Non-pigmented ciliary epithelial cell (primary cell): ENCODE measurements at regions not wholly inside any gene's neighbourhood (a gene's known extent, or its start where the extent isn't known, plus 50 kb on each side); places are given as distances from the start of the nearest gene placed in this dataset.
"Not testable (repeated sequence)": the region's sequence is repeated elsewhere in the genome, so short reads cannot be mapped to it uniquely, and the experiment has no call there.

Source experiments
- DNase-seq: peaks from one replicate; pipeline ENCODE4 v3.0.0-alpha.2; 2010; ENCODE audit warnings: low read depth

- DNase-seq: no peak
Measured at GRCh38 chr4:159410076-159410777, 307.3 kb downstream of the RAPGEF2 start.

GRCh38 chr4:159410891-159411290, 308.0 kb downstream of the RAPGEF2 start:
- DNase-seq: no peak

DNA sequence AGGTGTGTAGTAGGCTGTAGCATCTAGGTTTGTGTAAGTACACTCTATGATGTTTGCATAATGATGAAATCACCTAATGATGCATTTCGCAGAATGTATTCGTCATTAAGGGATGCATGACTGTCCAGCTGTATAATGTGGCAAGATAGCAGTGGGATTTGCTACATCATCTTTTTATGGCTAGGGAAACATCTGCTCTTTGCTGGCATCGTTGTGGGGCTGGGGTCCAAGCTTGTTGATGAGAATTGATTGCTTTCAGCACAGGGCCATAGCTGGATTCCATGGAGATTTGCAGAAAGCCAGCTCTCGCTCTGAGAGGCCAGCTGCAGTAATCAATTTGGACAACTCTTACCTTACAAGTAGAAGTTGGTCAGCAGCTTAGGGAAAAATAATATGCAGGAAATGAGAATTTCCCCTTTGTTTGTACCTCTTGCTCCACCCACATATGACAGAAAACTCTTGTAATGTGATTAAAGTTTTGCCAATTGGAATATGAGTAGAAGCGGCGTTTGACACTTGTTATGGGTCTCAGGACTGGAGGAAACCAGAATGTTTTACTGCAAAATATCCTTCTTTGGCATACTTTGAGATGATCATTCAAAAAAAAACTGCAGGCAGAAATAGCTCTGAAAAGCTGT, 310.5 kb downstream of the RAPGEF2 start:
- no peak for DNase-seq

GRCh38 chr4:159414305-159414704, 311.4 kb downstream of the RAPGEF2 start:
- DNase-seq: no peak

GRCh38 chr4:159416073-159416472, 313.2 kb downstream of the RAPGEF2 start:
- DNase-seq: no peak

GRCh38 chr4:159416996-159417395, 314.1 kb downstream of the RAPGEF2 start:
- DNase-seq: no peak

DNA sequence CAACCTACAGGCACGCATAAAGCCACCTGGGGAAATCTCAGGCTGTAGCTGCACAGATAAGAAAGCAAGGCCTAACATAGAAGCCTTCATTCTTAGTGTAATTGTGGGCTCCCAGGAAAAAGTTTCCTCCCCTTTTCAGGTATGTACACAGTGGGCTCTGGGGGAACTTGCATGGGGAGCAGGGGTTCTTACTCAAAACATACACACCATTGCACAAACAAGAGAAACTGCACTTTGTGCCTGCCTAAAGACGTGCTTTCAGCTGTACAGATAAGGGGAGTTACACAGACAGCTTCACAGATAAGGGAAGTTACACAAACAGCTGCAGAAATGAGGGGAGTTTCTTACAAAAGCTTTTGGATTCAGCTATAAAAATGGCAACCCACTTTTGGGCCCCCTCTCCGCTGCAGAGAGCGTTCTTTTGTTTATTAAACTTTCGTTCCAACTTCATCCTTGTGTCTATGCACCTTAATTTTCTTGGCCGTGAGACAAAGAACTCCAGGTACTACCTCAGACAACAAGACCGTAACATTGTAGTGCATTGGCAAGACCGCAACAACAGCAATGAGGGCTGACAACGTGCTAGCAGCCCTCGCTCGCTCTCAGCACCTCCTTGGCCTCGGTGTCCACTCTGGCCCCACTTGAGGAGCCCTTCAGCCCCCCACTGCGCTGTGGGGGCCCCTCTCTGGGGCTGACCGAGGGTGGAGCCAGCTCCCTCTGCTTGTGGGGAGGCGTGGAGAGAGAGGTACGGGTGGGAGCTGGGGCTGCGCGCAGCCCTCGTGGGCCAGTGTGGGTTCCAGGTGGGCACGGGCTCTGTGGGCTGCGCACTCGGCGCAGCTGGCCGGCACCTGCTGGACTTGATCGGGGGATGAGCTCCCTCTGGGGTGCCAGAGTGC, 317.5 kb downstream of the RAPGEF2 start:
- DNase-seq: no peak

DNA sequence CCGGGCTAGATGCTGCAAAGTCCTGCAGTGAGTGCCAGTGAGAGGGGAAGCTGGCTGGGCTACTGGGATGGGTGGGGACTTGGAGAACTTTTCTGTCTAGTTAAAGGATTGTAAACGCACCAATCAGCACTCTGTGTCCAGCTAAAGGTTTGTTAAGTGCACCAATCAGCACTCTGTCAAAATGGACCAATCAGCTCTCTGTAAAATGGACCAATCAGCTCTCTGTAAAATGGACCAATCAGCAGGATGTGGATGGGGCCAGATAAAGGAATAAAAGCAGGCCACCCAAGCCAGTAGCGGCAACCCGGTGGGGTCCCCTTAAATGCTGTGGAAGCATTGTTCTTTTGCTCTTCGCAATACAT, 318.2 kb downstream of the RAPGEF2 start:
- not testable (repeated sequence) for DNase-seq

GRCh38 chr4:159422019-159422418, 319.1 kb downstream of the RAPGEF2 start:
- no peak for DNase-seq

DNA sequence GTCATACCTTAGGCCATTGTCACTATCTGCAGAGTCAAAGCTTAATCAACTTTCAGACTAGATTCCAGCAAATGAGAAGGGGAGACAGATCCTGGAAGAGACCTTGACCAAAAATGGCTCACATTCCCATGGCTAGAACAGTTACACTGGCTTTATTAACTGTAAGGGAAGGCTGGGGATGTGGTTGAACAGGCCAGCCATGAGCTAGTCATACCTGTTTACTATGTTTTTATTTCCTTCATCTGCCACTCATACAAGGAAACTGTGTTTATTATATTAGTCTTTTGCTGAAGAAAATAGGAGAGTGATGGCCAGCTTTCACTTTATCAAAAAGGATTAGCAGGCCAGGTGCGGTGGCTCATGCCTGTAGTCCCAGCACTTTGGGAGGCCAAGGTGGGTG, 319.7 kb downstream of the RAPGEF2 start:
- DNase-seq: no peak

DNA sequence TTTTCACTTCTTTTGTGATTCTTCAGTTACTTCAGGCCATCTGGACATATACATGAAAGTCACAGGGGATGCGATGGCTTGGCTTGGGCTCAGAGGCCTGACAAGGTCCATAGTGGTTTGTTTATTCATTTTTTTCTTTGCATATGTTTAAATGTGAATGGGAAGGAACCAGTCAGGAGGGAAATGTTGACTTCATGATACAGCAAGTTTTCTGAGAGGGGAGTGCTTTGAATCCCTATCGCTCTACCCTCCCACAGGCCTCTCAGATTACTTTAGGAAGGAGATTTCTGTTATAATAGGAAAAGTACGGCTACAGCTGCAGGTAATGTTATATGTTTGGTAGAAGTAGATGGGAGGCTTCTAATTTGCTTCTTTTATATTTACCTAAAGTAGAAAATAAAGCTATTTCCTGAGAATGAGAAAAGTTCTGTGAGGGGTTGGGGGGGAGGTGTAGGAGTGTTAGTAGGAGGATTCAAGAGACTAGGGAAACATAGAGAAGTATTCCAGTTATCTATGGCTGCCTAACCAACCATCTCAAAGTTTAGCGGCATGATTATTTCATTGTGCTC, 322.9 kb downstream of the RAPGEF2 start:
- DNase-seq: no peak

GRCh38 chr4:159428293-159428692, 325.4 kb downstream of the RAPGEF2 start:
- no peak for DNase-seq

GRCh38 chr4:159428975-159429692, 326.3 kb downstream of the RAPGEF2 start:
- DNase-seq: no peak

GRCh38 chr4:159429693-159430035, 326.8 kb downstream of the RAPGEF2 start:
- no peak for DNase-seq

DNA sequence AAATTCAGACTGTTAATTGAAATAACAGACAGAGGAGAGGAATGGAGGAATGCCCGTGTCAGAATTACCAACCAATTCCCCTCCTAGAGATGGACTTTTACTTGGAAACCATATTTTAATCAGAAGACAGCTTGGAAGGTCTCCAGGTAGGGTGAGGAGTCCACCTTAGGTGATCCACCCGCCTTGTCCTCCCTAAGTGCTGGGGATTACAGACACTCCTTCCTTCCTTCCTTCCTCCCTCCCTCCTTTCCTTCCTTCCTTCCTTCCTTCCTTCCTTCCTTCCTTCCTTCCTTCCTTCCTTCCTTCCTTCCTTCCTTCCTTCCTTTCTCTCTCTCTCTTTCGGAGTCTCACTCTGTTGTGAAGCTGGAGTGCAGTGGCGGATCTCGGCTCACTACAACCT, 328.0 kb downstream of the RAPGEF2 start:
- DNase-seq: no peak

GRCh38 chr4:159432436-159432835, 329.6 kb downstream of the RAPGEF2 start:
- no peak for DNase-seq

GRCh38 chr4:159433337-159433736, 330.5 kb downstream of the RAPGEF2 start:
- no peak for DNase-seq

DNA sequence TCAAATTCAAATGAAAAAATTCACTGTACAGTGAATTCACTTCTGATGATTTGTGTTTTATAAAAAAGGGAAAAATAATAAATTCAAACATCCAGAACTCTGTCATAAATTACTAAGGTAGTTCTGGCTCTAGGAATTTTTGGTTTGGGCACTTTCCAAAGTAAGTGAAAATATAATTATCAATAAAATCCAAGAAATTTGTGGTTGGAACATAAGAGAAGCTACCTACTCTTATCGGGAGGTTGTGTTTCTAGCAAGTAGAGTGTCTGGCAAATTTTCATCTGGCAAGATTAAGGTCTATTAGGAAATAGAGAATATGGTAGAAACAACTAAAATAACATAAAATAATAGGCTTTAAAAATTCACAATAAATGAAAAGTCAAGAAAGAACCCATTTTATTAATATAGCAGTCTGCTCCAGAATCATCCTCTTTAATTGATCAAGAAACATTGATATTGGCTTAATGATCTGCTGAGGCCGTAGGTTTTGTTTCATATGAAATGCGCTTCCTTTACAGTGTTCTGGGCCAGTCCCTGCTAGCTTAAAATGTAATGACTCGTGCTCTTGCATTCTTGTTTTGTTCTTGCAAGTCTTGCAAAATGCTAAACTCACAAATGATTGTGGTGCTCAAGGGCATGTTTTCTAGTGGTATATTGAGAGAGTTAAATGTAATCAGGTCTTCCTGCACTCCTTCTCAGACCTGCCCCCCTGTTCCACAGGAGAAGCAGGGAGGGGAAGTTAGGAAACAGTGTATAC, 331.4 kb downstream of the RAPGEF2 start:
- no peak for DNase-seq

- no peak for DNase-seq
Measured at GRCh38 chr4:159434871-159435241, 332.0 kb downstream of the RAPGEF2 start.

GRCh38 chr4:159435561-159436023, 332.7 kb downstream of the RAPGEF2 start:
- DNase-seq: no peak

- no peak for DNase-seq
Measured at GRCh38 chr4:159443975-159444374, 341.1 kb downstream of the RAPGEF2 start.
